ENCODE measurements at regions not wholly inside any gene's neighbourhood (a gene's known extent, or its start where the extent isn't known, plus 50 kb on each side); places are given as distances from the start of the nearest gene placed in this dataset.
"Not testable (repeated sequence)": the region's sequence is repeated elsewhere in the genome, so short reads cannot be mapped to it uniquely, and the experiment has no call there.

DNA sequence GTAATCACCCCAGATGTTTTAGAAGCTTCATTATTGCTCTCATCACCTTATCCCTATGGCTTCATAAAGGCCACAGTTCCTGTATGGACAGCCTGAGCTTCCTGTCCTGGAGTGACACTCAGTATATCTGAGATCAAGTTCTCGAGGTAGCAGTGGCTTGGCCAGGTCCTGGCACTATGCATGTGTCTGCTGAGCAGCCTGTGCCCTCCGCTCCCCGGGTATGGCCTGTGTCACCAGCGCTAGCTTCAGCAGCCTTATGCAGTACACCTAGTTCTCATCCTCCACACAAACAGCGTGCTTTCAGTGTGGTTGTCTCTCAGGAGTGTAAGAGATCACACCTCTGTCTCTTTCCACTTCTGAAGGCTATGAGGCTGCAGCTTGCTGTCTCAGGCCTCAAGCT lies 514.7 kb downstream of the DIRAS2 start:
- no peak for DNase-seq

DNA sequence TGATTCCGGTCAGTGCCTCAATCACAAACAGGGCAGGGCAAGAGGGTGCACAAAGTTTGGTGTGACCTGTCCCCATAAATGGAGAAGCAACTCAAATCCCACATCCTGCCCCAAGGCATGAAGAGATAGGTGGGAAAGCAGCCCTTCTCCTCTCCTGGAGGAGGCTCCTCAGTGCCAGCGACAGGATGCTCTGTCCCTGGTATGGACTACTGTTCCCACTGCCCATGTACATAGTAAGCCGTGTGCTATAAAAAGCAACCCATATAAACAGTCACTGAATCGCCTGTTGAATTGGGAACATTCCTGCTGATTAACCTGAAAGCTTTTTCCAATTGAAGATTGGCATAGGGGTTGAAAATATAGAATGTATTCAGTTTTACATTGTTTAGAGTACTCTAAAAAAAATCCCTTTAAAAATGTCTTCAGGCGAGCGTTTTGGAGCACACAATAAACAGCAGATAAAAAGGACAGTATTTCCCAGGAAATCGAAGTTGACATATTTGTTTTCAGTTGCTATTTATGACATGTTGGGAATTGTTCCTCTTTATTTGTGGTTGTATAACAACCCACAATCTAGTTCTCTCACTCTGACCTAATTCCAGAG lies 513.9 kb downstream of the DIRAS2 start:
- DNase-seq, result no peak

- DNase-seq, result no peak
Measured at GRCh38 chr9:90129446-90129845, 513.2 kb downstream of the DIRAS2 start.

- DNase-seq, result no peak
Measured at GRCh38 chr9:90131568-90131967, 511.1 kb downstream of the DIRAS2 start.

GRCh38 chr9:90132866-90133265 lies 509.8 kb downstream of the DIRAS2 start:
- DNase-seq, result no peak

- no peak for DNase-seq
Measured at GRCh38 chr9:90137801-90138200, 504.8 kb downstream of the DIRAS2 start.

GRCh38 chr9:90140131-90140818 lies 502.3 kb downstream of the DIRAS2 start:
- DNase-seq, result no peak

GRCh38 chr9:90141723-90142122 lies 500.9 kb downstream of the DIRAS2 start:
- no peak for DNase-seq

GRCh38 chr9:90142580-90142979 lies 500.0 kb downstream of the DIRAS2 start:
- DNase-seq, result no peak

- DNase-seq, result no peak
Measured at GRCh38 chr9:90147426-90147825, 495.2 kb downstream of the DIRAS2 start.

DNA sequence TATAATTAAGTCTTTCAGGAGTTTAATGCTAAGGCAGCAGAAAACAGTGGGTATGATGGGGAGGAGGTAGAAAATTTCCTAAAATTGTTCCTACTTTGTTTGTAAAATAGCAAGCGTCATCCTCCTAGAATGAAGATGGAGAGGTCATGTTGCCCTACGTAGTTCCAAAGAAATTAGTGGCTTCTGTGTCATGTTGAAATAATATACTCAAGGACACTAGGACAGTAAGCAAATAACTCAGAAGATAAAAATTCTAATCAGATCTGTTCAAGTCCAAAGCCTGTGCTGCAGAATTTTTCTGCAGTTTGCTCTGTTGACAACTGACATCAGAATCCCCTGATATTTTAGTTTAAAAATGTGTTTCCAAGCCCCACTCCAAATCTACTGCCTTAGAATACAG lies 486.3 kb downstream of the DIRAS2 start:
- DNase-seq, result no peak

DNA sequence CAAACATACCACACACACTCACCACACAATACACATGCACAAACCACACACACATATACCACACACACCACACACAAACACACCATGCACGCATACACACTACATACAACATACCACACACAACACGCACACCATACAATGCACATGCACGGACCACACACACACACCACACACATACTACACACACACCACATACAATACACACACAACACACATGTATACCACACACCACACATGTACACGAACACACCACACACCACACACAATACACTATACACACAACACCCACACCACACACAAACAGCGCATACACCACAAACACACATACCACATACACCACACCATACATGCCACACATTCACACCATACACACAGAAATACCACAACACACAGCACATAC lies 480.3 kb downstream of the DIRAS2 start:
- no peak for DNase-seq

DNA sequence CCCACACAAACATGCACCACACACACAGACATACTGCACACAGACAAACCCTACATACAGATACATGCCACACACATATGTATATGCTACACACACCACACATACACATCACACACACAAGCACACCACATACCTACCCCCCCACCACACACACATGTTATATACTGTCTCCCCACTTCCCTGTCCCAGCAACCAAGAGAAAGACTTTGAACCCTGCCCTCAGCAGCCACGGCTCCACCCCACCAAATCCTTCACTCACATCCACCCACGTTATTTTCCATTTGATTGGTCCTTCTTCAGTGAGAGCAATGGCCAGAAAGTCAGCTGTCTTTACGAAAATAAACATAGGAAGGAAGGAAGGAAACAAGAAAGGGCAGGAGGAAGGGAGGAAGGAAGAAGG lies 479.8 kb downstream of the DIRAS2 start:
- DNase-seq, result no peak

DNA sequence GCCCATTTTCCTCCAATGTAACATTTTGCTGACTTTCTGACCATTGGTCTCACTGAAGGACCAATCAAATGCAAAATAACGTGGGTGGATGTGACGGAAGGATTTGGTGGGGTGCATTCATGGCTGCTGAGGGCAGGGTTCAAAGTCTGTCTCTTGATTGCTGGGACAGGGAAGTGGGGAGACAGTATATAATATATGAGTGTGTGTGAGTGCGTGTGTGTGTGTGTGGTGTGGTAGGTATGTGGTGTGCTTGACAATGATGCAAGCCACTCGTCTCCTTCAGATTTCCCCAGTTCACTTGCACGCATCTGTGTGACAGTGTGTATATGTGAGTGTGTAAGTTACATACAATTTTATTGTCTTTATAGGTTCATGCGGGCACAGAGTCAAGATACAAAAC lies 477.3 kb downstream of the DIRAS2 start:
- no peak for DNase-seq

GRCh38 chr9:90166374-90166773 lies 476.2 kb downstream of the DIRAS2 start:
- not testable (repeated sequence) for DNase-seq

DNA sequence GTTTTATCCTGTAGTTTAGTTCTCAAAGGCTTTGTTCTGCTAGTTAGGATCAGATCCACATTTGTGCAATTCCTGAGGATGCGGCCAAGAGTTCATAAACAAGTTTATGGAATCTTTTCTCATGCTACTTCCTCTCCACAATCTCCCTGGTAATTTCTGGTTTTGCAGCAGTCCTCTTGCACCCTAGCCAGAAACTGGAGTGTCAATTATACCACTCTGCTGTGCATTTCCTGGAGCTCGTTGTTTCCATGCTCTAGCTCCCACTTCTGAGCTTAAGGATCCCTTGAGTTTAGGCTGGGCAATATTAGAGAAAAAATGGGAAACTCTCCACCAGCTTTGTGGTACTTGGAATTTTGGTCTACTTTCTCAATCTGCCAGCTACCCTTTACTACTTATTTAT lies 474.7 kb downstream of the DIRAS2 start:
- DNase-seq, result no peak

DNA sequence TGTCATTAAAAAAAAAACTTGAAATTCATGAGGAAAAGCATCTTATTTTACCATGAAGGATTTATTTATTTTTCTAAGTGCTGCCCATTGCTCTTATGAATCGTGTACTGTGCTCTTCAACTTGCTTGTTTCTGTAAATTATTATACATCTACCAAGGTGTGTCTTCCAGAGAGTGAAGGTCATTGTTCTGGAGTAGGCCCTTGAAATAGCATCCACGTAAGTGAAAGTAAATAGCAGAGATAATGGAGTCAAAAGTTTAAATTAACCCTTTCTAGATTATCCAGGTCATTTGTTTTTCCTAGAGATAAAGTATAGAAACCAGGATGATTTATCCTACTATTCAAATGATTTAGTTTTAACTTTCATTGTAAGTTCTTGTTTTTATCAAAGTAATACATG lies 473.1 kb downstream of the DIRAS2 start:
- DNase-seq, result no peak

GRCh38 chr9:90173935-90174334 lies 468.7 kb downstream of the DIRAS2 start:
- DNase-seq, result not testable (repeated sequence)

DNA sequence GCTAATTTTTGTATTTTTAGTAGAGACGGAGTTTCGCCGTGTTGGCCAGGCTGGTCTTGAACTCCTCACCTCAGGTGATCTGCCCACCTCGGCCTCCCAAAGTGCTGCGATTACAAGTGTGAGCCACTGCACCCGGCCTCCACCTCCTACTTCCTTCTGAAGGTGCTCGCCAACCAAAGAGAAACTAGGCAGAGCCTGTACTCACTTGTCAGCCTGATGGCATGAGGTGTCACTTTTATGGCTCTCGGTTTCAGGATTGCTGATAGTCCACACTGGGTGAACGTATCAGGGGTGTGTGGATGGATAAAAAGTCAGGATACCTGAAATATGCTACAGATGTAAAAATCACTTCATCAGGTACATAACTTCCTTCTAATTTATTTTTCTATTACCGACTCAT lies 468.3 kb downstream of the DIRAS2 start:
- DNase-seq, result not testable (repeated sequence)

- DNase-seq, result no peak
Measured at GRCh38 chr9:90175257-90175656, 467.4 kb downstream of the DIRAS2 start.

DNA sequence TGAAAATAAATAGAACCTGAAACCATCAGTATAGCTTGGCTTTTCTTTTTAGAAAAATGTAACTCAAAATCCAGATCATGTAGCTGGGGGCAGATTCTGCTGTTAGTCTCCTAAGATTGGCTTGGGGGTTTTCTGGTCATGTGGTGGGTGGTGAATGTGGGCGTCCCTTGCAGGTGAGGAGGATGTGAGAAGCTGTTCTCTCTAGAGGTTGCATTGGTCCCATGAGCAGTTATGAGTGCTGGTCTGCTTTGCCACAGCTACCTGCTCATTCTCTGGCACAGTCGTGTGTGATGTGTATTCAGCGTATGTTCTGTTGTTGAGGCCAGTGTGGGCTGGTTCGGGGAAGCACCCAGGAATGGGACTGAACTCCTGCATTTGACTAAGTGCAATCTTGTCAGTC lies 466.8 kb downstream of the DIRAS2 start:
- DNase-seq, result no peak

DNA sequence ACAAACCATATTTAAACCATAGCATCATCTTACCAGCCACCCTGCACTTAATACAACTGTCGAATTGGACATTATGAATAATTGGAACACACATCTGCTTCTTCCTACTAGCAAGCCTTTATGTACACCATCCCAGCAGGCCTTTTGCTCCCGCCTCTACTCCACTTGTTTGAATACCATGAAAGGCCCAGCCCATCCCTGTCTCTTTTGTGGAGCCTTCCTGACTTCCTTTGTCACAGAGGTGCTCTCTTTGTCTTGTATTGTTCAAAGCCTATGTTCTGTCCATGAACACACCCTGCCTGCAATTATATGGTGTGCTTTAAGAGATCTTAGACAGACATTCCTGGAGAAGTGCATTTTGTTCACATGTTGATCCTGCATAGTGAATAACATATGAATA lies 465.7 kb downstream of the DIRAS2 start:
- no peak for DNase-seq

DNA sequence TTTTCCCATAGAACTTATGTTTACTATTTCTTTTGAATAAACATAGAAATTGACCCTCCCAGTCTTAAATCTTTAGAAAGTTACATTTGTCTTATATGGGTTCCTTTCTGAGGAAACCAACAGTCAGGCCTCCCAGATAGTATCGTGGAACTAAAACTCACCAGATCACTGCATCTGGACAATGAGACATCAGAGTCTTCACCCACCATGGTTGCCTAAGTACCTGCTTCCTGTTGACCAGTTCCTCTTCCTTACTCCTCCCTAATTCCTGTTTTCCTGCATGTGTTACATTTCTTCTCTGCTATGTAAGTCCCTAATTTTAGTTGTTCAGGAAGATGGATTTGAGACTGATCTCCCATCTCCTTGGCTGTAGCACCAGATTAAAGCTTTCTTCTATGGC lies 462.2 kb downstream of the DIRAS2 start:
- DNase-seq, result no peak

GRCh38 chr9:90188656-90189055 lies 454.0 kb downstream of the DIRAS2 start:
- no peak for DNase-seq

GRCh38 chr9:90189306-90189705 lies 453.3 kb downstream of the DIRAS2 start:
- DNase-seq, result no peak
